ENCODE measurements at regions not wholly inside any gene's neighbourhood (a gene's known extent, or its start where the extent isn't known, plus 50 kb on each side); places are given as distances from the start of the nearest gene placed in this dataset.
"Not testable (repeated sequence)": the region's sequence is repeated elsewhere in the genome, so short reads cannot be mapped to it uniquely, and the experiment has no call there.

DNA sequence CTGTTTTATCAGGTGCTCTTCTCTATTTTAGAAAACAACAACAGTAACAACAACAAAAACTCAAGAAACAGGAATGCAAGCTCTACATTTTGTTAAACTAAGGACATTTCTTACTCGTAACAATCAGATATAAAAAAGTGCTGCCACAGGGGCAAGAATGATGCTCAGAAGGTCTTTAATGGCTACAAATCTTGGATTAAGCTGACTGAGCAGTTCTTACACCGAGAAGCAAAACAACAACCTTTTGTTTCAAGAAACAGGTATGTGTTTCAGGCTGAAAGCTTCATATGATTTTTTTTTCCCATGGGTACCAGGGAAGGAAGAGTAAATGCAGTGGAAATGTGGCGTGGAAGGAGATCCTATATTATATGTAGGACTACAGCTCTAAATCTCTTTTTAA is 786.8 kb upstream of the FBXO33 start:
- DNase-seq: no peak

DNA sequence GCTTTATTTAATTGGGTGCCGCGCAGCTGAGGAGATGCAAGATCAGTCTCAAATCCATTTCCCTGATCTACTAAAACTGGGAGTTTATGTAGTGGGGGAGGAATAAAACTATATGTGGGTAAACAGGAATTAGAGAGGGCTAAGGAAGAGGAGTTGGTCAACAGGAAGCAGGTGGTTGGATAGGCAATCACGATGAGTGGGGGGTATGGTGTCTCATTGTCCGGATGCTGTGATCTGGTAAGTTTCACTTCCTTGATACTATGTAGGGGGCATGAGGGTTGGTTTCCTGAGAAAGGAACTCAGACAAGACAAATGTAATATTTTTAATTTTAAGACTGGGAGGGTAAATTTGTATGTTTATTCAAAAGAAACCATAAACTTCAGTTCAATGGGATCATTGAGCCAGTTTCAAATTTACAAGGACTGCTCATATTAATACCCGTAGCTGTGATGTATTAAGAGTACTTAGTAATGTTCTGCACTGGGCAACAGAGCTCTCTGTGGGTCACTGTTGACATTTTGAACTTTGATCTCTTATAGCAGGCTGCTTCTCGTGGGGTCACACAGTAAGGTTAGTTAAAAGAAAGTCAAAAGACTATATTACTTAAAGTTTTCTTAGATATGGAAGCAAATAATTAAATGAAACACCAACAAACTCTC is 786.2 kb upstream of the FBXO33 start:
- DNase-seq: no peak

DNA sequence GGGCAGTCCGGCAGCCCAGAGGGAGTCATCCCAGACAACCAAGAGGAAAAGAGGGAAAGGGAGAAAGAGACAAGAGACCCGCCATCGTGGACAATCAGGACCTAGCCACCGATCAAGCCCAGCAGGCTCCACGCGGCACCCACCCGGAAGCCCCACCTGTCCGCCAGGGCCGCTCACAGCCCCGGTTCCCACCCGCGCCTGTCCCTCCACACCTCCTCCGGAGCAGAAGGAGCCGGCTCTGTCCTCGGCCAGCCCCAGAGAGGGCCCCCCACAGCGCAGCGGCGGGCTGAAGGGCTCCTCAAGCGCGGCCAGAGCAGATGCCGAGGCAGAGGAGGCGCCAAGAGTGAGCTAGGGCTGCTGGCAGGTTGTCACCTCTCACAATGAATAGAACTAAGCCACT is 784.7 kb upstream of the FBXO33 start:
- no peak for DNase-seq

DNA sequence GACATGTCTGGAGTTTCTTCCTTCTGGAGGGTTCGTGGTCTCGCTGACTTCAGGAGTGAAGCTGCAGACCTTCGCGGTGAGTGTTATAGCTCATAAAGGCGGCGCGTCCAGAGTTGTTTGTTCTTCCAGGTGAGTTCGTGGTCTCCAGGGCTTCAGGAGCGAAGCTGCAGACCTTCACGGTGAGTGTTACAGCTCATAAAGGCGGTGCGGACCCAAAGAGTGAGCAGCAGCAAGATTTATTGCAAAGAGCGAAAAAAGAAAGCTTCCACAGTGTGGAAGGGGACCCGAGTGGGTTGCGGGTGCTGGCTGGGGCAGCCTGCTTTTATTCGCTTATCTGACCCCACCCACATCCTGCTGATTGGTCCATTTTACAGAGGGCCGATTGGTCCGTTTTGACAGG is 784.2 kb upstream of the FBXO33 start:
- not testable (repeated sequence) for DNase-seq

DNA sequence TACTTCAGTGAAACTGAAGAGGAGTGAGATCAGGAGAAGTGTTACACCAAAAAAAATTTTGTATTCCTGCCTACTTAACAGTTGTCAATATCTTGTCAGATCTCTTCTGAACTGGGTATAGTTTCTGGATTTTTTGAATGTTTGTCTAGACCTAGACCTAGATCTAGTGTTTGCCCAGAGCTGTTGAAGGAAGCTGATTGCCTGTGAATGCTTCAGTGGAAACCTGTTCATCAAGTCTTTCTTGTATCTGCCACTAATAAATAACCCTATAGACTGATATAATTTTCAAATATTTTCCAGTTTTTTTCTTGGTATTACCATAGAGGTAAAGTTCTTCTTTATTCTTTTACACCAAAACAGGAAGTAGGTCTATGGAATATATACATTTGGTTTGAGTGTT is 781.5 kb upstream of the FBXO33 start:
- DNase-seq: no peak

DNA sequence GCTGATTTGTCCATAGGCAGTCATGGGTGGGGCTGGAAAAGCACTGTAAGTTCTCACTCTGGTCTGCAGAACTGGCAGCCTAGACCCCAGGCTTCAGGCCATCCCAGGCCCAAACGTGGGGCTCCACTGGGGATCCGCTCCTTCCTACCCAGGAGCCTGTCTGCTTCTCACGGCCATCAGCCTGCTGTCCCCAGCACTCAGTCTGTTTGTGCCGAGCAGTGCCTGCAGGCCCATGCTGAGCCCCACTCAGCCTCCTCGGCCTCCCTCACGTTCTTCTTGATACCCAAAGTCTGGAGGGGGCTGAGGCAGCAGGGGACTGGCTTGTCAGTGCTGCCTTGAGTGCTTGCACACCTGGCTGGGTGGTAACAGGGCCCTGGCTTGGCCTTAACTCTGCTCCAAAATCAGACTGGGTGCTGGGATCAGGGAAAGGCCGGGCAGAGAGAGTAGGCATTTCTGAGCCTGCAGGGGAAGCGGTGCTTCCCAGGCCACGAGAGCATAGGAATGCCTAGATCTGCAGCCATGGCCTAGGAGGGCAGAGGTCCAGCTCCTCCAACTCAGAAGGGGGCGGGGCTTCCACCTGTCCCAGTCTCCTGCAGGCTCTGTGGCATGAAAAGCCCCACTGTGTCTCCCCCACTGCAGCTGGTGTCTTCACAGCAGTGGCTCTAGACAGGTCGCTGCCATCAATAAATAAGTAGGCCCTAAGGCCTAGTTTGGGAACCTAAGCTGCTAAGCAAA is 772.4 kb upstream of the FBXO33 start:
- DNase-seq: no peak

DNA sequence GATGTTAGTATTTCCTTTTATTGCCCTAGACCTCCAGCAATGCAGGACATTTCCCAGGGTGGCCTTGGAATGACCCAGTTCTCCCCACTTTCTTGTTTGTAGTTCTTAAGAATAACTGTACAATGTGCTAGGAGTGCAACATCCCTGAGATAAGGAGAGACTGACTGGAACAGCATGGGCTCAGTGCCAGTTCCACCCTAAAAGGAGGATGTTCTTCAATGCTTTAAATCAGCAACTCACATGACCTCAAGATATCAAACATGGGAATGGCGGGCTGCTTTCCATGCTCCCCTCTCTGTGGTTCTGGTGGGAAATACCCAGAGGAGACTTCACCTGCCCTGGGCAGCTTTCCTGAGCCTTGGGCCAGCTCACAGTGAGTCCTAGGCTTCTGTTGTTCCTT is 766.9 kb upstream of the FBXO33 start:
- no peak for DNase-seq

DNA sequence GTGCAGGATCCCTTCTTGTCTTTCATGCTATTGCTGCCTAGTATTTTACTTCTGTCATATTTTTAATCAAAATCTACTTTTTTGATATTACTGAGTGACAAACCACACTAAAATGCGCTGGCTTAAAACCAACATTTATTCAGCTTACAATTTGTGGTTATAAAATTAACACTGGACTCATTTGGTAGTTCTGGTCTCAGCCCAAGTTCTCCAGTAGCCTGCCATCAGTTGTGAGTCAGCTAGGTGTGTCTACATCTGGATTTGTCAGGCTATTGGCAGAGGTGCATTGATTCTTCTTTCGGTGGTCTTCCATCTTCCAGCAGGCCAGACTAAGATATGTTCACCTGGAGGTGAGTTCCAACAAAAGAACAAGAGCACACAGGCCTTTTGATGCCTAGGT is 765.1 kb upstream of the FBXO33 start:
- DNase-seq: no peak

DNA sequence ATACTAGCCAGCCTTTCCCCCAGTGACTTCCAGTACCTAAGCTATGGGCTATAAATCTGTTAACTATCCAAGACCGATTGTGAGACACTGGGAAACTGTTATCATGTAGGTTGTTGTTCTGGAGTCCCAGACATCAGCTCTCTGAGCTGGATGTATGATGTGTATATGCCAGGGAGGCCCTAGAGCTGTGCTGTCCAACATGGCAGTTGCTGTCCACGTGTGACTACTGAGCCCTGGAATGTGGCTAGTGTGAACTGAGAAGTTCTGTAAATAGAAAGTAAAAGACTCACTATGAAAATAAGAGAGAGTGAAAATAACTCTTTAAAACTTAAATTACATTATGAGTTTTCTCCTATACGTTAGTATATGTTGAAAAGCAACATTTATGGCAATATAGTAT is 755.8 kb upstream of the FBXO33 start:
- no peak for DNase-seq

DNA sequence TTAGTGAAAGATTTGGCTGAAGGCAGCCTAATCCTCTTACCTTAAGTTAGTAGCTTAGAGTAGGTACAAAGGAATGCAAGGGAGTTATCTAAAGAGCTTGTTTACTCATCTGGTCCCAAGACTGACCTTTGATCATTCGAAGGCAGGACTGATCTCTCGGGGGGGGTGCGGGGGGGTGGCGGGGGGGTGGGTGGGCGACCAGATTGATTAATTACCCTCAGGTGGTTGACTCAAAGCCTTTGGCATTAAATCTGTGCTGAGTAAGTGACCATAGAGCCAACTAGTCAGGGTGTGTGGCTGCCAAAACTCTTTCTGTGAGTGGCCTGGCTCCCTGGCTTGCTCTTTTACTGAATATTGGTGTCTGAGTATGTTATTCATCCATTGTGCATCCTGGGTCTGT is 731.9 kb upstream of the FBXO33 start:
- no peak for DNase-seq

DNA sequence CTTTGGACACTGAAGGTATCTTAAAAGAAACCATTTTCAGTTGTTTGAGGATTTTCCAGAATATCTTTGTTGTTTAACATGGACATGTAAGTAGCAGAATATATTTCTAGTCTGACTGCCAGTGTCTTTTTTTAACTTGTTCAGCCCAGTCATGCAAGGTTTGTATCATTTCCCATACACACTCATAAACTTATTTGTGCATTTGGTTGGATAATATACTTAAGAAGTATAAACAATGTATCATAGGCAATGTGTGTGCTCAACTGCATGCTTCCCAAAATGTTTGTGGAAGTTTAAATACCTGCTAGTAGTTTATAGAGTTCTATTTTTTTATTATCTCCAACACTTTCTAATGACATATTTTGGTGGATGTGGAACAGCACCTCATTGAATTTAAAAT is 707.4 kb upstream of the FBXO33 start:
- no peak for DNase-seq

DNA sequence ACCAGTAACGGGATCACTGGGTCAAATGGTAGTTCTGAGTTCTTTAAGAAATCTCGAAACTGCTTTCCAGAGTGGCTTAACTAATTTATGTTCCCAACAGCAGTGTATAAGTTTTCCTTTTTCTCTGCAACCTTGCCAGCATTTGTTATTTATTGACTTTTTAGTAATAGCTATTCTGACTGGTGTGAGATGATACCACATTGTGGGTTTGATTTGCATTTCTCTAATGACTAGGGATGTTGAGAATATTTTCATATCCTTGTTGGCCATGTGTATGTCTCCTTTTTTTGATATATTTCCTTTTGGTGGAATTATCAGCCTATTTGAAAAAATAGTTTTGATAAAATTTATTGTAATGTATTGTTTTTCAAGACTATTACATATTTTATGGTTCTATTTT is 701.2 kb upstream of the FBXO33 start:
- no peak for DNase-seq

DNA sequence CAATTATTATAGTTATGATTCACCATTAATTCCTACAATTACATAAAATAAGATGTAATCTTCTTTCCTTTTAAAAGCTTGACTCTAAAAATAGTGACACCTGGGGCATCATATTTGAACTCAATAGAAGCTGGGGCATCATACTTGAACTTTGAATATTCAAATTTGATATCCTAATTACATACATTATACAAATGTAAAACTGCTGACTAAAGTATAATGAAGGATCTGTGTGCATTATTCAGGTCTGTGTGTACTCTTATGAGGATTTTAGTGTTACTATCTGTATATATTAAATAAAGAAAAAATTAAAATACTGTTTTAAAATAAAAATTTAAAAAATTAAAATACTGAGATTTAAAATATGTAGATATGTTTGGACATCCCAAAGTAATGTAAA is 696.9 kb upstream of the FBXO33 start:
- DNase-seq: no peak

DNA sequence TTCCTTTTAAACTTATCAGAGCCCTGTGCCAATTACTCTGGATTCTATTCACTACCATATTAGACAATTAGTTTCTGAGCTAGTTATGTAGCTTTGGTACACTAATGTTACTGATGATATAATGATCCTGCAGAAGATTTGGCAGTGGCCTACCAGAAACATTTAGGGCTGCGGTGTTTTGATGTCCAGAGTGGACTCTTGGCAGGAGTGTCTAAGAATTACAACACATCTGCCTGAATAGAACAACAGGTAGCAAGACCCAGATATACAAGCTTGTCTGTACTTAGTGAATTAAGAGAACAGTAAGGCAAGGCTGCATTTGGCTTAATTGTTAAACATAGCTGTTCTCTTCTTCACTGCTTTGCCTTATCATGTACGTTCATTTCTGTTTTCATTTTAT is 691.6 kb upstream of the FBXO33 start:
- DNase-seq: no peak

DNA sequence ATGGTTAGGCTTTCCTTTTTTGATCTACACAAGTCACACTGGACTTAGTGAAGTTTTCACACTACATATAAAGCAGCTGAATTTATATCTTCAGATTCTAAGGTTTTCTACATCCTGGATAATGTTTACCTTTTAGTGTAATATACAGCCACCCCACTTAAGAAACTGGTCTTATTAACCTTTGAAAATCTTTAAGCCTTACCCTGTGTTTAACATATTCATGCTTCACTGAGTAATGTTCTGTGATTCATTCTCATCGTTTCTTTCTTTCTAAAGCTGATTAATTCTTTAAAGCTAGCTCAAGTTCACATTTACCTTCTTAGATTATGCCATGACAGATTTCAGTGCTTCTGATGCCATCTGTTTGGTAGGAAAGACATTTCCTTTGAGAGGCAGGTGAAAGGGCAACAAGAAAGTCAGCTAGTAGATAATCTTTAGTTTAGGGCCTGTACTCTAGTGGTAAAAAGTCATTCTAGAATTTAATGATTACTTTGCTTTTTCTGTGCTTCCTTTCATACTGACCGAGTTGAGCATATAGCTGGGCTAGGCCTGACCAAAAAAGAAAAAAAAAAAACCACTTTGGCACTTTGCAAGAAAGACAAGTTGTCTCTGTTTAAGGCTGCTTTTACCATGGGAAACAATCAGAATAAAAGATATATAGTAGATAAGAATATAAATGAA is 690.9 kb upstream of the FBXO33 start:
- no peak for DNase-seq

DNA sequence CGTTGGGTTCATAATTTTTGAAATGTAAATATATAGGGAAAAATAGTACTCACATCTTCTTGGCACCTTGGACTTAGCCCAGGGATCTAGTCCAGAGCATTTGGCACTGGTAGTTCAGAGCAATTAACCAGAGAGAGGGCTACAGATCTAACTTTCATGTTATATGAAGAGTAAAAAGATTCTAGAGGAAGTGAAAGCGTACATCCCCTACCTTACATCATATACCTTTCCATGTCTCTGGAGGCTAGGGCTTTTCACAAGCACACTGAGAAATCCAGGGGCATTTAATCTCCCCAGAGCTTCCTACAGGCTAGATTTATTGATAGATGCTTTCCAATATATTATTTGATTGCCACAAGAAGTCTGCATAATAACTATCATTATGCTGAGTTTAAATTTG is 687.5 kb upstream of the FBXO33 start:
- DNase-seq: no peak

DNA sequence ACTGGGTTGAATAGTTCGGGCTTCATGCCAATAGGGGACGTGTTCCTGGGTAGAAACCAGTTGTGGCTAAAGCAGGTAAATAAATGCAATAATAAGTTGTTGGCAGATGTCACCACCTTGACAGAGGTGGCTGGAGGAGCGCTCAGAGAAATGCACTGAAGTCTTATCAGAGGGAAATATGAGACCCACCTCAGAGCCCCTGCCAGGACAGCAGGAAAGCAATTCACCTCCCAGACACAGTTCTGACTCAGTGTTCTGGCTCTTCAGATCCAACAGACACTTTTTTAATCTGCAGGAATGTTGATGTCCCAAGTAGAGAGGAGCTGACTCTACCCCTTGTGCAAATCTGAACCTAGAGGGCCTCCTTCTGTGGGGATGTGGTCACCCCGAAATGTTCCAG is 687.1 kb upstream of the FBXO33 start:
- no peak for DNase-seq

DNA sequence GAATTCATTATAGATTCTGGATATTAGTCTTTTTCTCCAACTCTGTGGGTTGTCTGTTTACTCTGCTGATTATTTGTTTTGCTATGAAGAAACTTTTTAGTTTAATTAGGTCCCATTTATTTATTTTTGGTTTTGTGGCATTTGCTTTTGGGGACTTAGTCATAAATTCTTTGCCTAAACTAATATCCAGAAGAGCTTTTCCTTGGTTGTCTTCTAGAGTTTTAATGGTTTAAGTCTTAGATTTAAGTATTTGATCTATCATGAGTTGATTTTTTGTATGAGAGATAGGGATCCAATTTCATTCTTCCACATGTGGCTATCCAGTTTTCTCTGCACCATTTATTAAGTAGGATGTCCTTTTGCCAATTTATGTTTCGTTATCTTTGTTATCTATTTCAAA is 683.4 kb upstream of the FBXO33 start:
- DNase-seq: no peak

DNA sequence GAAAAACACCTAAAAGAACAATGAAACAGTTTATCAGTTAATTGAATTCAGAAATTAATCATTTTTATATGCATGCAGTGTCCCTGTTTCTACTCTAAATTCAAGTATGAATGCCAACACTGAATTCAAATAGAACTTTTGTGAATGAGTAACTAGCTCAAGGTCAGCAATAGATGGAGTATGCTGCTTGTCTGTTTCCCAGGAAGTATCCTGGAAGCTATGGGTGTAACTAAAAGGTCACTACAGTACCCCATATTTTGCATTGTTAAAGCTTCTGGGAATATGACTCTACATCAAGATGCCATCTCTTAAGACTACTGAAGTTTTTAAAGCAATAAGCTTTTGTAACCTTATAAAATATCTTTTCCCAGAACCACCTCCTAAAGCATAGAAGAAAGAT is 681.4 kb upstream of the FBXO33 start:
- DNase-seq: no peak

DNA sequence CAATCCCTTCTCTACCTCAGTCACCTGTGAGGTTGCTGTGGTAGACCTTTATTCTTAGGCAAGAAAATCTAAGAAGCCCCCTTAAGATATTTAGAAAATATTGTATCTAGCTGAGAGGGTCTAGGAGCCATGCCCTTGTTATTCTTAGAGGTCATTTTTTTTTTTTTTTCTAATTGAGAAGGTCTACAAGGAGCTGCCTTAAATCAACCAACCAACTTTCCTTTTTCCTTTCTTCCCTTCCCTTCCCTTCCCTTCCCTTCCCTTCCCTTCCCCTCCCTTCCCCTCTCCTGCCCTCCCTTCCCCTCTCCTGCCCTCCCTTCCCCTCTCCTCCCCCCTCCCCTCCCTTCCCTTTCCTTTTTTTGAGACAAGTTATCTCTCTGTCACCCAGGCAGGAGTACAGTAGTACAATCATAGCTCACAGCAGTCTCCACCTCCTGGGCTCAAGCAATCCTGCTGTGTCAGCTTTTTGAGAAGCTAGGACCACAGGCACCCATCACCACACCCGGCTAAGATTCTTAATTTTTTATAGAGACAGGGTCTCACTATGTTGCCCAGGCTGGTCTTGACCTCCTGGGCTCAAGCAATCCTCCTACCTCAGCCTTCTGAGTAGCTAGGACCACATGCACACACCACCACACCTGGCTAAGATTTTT is 668.4 kb upstream of the FBXO33 start:
- DNase-seq: no peak

DNA sequence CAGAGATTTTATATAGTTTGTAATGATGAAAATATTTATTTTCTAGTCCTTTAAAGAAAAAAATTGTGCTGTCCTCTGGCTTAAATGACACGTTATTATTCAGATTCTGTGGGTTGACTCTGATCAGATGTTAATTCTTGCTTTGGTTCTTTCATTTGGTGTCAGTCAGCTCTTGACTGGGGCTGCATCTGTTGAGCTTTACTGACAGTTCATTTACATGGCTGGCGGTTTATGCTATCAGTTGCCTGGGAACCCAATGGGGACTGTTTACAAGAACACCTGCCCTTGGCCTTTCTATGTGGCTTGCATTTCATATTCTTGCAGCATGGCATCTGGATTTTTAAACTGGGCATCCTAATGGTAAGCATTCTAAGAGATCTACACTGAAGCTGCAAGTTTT is 667.1 kb upstream of the FBXO33 start:
- DNase-seq: no peak

DNA sequence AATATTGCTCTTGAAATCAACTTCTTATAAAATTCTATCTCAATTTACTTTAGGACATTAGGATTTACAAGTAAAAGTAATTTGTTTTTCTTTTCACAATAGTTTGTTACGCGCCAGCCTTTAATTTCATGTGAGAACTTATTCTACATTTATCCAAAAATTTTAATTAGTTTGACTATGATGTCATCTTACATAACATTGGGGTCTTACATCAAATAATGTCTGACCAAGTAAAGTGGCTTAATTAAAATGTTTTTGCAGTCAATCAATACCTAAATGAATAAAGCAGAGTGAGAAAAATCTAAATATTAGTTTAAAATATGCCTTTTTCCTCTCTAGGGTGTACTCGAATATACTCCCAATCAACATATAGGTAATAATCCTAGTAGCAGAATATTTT is 666.2 kb upstream of the FBXO33 start:
- DNase-seq: no peak

DNA sequence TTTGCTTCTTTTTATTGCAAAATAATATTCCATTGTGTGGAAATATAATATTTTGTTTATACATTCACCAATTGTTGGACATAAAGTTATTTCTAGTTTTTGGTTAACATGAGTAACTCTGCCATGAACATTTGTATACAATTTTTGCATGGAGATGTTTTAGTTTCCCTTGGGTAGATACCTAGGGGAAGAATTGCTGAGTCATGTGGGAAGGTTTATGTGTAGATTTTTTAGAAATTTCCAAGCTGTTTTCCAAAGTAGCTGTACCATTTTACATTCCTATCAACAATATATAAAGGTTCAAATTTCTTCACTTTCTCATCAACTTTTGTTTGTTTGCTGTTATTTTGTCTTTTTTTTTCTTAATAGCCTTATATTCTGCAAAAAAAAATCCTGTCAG is 664.7 kb upstream of the FBXO33 start:
- no peak for DNase-seq

DNA sequence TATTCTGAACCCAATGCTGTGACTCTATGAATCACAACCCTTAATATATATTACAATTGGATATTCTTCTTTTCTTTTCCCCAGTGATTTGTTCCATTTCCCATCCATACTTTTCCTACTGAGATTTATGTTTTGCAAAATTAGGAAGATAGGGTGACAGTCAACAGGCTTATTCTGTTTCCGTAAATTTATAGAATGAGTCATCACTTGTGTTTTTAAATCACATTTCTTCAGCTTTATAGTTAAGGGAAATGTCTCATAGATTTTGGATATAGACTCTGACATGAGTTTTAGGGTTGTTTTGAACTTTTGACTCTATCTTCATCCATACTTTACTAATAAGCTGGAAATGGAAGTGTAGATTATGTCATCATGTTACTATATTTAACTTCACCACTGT is 661.6 kb upstream of the FBXO33 start:
- DNase-seq: no peak

Data from NCI-H2227 treated with DMSO at 0.1 percent for 48 hours (cell line).